ENCODE measurements at regions not wholly inside any gene's neighbourhood (a gene's known extent, or its start where the extent isn't known, plus 50 kb on each side); places are given as distances from the start of the nearest gene placed in this dataset.

DNA sequence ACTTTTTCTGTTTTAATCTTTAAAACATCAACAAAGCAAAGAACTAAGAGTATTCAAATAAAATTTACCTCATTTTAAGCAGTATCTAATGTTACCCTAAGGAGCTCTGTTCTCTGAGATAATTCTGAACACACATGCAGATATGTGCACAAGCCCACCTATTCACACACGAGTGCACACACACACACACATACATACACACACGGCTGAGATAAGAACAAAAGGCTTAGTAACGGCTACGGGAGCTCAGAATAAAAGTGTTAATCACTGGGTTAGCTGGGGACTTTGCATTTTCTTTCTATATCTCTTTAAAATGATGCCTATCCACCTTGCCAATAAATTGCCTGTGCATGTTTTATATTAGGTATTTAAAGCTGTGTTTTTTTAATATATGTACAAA lies 1096.3 kb downstream of the GALC start:
- Mint-ChIP-seq H3K27me3 (no peaks in the 10 kb centered on the region), H3K36me3 (ENCODE audit: low read depth) (no peaks in the 10 kb centered on the region), H3K27ac (no peak overlapping the region), H3K4me3 (no peak overlapping the region), H3K9me3 (no peaks in the 10 kb centered on the region), H3K4me1 (no peaks in the 10 kb centered on the region)
- TF ChIP-seq, protein P1, sequence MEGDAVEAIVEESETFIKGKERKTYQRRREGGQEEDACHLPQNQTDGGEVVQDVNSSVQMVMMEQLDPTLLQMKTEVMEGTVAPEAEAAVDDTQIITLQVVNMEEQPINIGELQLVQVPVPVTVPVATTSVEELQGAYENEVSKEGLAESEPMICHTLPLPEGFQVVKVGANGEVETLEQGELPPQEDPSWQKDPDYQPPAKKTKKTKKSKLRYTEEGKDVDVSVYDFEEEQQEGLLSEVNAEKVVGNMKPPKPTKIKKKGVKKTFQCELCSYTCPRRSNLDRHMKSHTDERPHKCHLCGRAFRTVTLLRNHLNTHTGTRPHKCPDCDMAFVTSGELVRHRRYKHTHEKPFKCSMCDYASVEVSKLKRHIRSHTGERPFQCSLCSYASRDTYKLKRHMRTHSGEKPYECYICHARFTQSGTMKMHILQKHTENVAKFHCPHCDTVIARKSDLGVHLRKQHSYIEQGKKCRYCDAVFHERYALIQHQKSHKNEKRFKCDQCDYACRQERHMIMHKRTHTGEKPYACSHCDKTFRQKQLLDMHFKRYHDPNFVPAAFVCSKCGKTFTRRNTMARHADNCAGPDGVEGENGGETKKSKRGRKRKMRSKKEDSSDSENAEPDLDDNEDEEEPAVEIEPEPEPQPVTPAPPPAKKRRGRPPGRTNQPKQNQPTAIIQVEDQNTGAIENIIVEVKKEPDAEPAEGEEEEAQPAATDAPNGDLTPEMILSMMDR (IDR thresholded peaks at IDR 0.05): no peak
- CTCF ChIA-PET: no interaction called here
- DNase-seq: no peak
- POLR2A ChIA-PET: no interaction called here
- intact Hi-C loops (cut with micrococcal nuclease): no loop called here
- ATAC-seq (ENCODE audit: low read depth): no peak

DNA sequence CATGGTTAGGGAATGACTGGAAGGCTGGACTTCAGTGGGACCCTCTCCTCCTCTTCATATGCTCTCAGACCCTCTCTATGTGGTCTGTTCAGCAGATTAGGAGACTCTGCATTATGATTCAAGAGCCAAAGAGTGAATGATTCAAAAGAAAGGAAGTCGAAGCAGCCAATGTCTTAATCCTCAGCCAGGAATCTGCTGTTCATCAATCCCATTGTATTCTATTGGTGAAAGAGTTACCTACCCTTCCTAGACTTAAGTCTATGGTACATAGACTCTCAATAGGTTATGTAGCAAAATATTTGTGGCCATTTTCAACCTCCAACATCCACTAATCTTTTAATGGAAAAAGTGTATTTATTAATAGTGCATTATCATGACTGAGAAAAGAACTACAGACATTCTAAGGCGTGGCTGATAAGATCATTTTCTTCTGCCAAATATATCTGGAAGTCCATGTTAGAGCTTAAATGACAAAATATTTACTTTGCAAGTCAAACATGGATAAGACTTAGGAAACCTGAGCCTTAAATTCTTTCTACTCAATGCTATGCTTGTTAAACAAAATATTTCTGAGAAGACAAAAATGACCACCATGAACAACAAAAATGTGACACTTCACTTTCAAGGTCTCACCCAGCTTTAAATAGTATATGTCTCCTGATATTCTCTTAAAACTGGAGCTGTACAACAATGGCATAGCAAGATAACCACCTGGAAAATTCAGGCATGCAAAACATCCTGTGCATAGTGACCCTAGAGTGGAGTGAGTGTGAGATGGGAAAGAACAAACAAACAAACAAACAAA lies 1100.6 kb downstream of the GALC start:
- H3K27me3 Mint-ChIP-seq: no peaks in the 10 kb centered on the region
- no peak overlapping the region for H3K4me3 Mint-ChIP-seq
- DNase-seq (no peak), ATAC-seq (ENCODE audit: low read depth) (no peak)
- intact Hi-C loops (cut with micrococcal nuclease): no loop called here
- H3K36me3 Mint-ChIP-seq (ENCODE audit: low read depth): no peaks in the 10 kb centered on the region
- TF ChIP-seq, protein P1 (IDR thresholded peaks at IDR 0.05): no peak
- ChIA-PET POLR2A (no interaction called here), CTCF (no interaction called here)
- H3K27ac Mint-ChIP-seq: no peak overlapping the region
- H3K4me1 Mint-ChIP-seq: no peaks in the 10 kb centered on the region
- peaks cover 4% of the 10 kb centered on the region for H3K9me3 Mint-ChIP-seq

DNA sequence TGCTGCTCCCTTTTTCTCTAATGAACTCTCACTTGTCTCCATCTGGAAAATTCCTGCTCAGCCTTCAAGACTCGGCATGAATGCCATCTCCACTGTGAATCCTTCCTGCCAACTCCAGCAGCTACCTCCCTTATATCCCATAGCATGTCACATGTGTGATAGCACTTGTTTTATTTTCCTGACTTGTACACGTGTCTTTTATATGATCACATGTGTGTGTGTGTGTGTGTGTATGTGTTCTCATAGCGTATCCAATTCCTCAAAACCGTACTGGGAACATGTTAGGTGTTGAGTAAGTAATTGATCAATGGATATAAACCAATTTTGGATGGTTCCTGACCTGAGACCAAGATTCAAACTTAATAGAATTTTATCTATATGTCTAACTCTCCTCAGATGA lies 1107.7 kb downstream of the GALC start:
- ATAC-seq (ENCODE audit: low read depth) (no peak), DNase-seq (no peak)
- H3K4me3 Mint-ChIP-seq: no peak overlapping the region
- H3K9me3 Mint-ChIP-seq: peaks cover 4% of the 10 kb centered on the region
- TF ChIP-seq, protein P1 (IDR thresholded peaks at IDR 0.05): no peak
- POLR2A ChIA-PET: no interaction called here
- no peaks in the 10 kb centered on the region for H3K4me1 Mint-ChIP-seq
- no peak overlapping the region for H3K27ac Mint-ChIP-seq
- no peaks in the 10 kb centered on the region for H3K36me3 Mint-ChIP-seq (ENCODE audit: low read depth)
- CTCF ChIA-PET: no interaction called here
- intact Hi-C loops (cut with micrococcal nuclease): no loop called here
- no peaks in the 10 kb centered on the region for H3K27me3 Mint-ChIP-seq

DNA sequence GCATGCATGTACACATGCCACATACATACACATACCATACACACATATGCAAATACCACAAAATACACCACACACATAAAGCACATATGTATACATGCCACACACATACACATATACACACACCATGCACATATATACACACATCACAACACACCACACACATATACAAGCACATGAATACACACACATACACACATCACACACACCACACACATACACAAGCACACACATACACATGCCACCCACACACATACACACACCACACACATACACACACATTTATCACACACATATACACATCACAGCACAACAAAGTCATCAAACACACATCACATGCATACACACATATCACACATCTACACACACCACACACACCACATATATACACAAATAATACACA lies 1108.5 kb downstream of the GALC start:
- ChIA-PET CTCF (no interaction called here), POLR2A (no interaction called here)
- intact Hi-C loops (cut with micrococcal nuclease): no loop called here
- DNase-seq (no peak), ATAC-seq (ENCODE audit: low read depth) (no peak)
- Mint-ChIP-seq H3K36me3 (ENCODE audit: low read depth) (no peaks in the 10 kb centered on the region), H3K4me3 (no peak overlapping the region), H3K27me3 (no peaks in the 10 kb centered on the region), H3K9me3 (peaks cover 2% of the 10 kb centered on the region), H3K27ac (no peak overlapping the region), H3K4me1 (no peaks in the 10 kb centered on the region)
- TF ChIP-seq, protein P1 (IDR thresholded peaks at IDR 0.05): no peak

DNA sequence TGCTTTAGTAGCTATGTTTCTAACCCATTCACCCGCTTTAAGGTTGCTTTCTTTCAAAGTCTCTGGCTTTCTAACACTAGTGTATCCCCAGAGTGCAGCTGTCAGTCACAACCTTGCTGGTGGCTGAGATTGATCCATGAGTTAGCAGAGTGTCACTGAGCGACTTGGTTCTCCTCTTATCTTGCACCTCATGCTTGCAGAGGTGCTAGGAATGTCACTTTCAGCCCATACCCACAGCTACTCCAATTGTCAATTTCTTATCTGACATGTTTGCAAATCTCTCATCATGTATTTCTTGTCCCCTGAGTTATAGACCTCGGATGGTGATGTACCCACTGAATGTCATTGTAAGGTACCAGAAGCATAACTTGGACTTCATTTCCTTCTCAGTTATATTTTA lies 1110.2 kb downstream of the GALC start:
- ATAC-seq (ENCODE audit: low read depth) (no peak), DNase-seq (no peak)
- Mint-ChIP-seq H3K27me3 (no peaks in the 10 kb centered on the region), H3K4me1 (no peaks in the 10 kb centered on the region), H3K27ac (no peak overlapping the region), H3K9me3 (peaks cover 2% of the 10 kb centered on the region), H3K36me3 (ENCODE audit: low read depth) (no peaks in the 10 kb centered on the region), H3K4me3 (no peak overlapping the region)
- TF ChIP-seq, protein P1 (IDR thresholded peaks at IDR 0.05): no peak
- ChIA-PET POLR2A (no interaction called here), CTCF (no interaction called here)
- intact Hi-C loops (cut with micrococcal nuclease): no loop called here
